NCI-H345 (cell line): ENCODE measurements at regions not wholly inside any gene's neighbourhood (a gene's known extent, or its start where the extent isn't known, plus 50 kb on each side); places are given as distances from the start of the nearest gene placed in this dataset.

Experiments
- DNase-seq: peaks from one replicate; lab custom pipeline; 2025; lab: John Stamatoyannopoulos, UW

- DNase-seq = no peak
Measured at GRCh38 chr13:22092791-22093560, 422.1 kb downstream of the FGF9 start.

- no peak for DNase-seq
Measured at GRCh38 chr13:22095794-22096193, 424.9 kb downstream of the FGF9 start.

- DNase-seq = no peak
Measured at GRCh38 chr13:22099585-22099984, 428.7 kb downstream of the FGF9 start.

- DNase-seq = no peak
Measured at GRCh38 chr13:22102271-22102670, 431.4 kb downstream of the FGF9 start.

- DNase-seq = no peak
Measured at GRCh38 chr13:22103046-22104027, 432.5 kb downstream of the FGF9 start.

GRCh38 chr13:22106058-22106457 lies 435.2 kb downstream of the FGF9 start:
- no peak for DNase-seq

GRCh38 chr13:22107549-22107948 lies 436.7 kb downstream of the FGF9 start:
- no peak for DNase-seq

GRCh38 chr13:22108283-22108942 lies 437.5 kb downstream of the FGF9 start:
- no peak for DNase-seq

- no peak for DNase-seq
Measured at GRCh38 chr13:22108979-22109378, 438.1 kb downstream of the FGF9 start.

GRCh38 chr13:22110368-22110767 lies 439.5 kb downstream of the FGF9 start:
- no peak for DNase-seq

- DNase-seq = no peak
Measured at GRCh38 chr13:22111152-22111783, 440.4 kb downstream of the FGF9 start.

- DNase-seq = no peak
Measured at GRCh38 chr13:22111961-22112360, 441.1 kb downstream of the FGF9 start.

GRCh38 chr13:22112956-22113745 lies 442.3 kb downstream of the FGF9 start:
- no peak for DNase-seq

- DNase-seq = no peak
Measured at GRCh38 chr13:22114630-22115311, 443.9 kb downstream of the FGF9 start.

- no peak for DNase-seq
Measured at GRCh38 chr13:22118158-22118557, 447.3 kb downstream of the FGF9 start.

GRCh38 chr13:22120646-22121045 lies 449.8 kb downstream of the FGF9 start:
- DNase-seq = no peak

- no peak for DNase-seq
Measured at GRCh38 chr13:22121146-22121739, 450.4 kb downstream of the FGF9 start.

- no peak for DNase-seq
Measured at GRCh38 chr13:22126433-22127021, 455.7 kb downstream of the FGF9 start.

GRCh38 chr13:22127277-22128164 lies 456.6 kb downstream of the FGF9 start:
- DNase-seq = no peak
